HG03045 (cell line): ENCODE measurements at regions not wholly inside any gene's neighbourhood (a gene's known extent, or its start where the extent isn't known, plus 50 kb on each side); places are given as distances from the start of the nearest gene placed in this dataset.
"Not testable (repeated sequence)": the region's sequence is repeated elsewhere in the genome, so short reads cannot be mapped to it uniquely, and the experiment has no call there.

Experiments used
- ATAC-seq: cut with Tn5 transposase; IDR thresholded peaks from one replicate; pipeline ENCODE4 v1.9.1; 2021; ENCODE audit warnings: mild to moderate bottlenecking, moderate library complexity; ENCODE audit not compliant: unreplicated experiment

- ATAC-seq, result no peak
These were observed 159.8 kb upstream of the TSC22D2 start for GRCh38 chr3:150248116-150248887.

GRCh38 chr3:150247441-150247840, 160.7 kb upstream of the TSC22D2 start:
- ATAC-seq, result no peak

GRCh38 chr3:150243466-150243865, 164.6 kb upstream of the TSC22D2 start:
- no peak for ATAC-seq

GRCh38 chr3:150242220-150242936, 165.7 kb upstream of the TSC22D2 start:
- no peak for ATAC-seq

- no peak for ATAC-seq
These were observed 167.2 kb upstream of the TSC22D2 start for GRCh38 chr3:150240891-150241290.

- no peak for ATAC-seq
These were observed 168.3 kb upstream of the TSC22D2 start for GRCh38 chr3:150239766-150240165.

GRCh38 chr3:150238995-150239619, 169.0 kb upstream of the TSC22D2 start:
- no peak for ATAC-seq

GRCh38 chr3:150238048-150238802, 169.9 kb upstream of the TSC22D2 start:
- ATAC-seq, result no peak

- ATAC-seq, result no peak
These were observed 170.6 kb upstream of the TSC22D2 start for GRCh38 chr3:150237490-150237889.

- ATAC-seq, result no peak
These were observed 171.6 kb upstream of the TSC22D2 start for GRCh38 chr3:150236316-150237082.

GRCh38 chr3:150235799-150236198, 172.3 kb upstream of the TSC22D2 start:
- ATAC-seq, result no peak

GRCh38 chr3:150232992-150233451, 175.1 kb upstream of the TSC22D2 start:
- no peak for ATAC-seq

- no peak for ATAC-seq
These were observed 178.1 kb upstream of the TSC22D2 start for GRCh38 chr3:150230037-150230436.

GRCh38 chr3:150228626-150229025, 179.5 kb upstream of the TSC22D2 start:
- not testable (repeated sequence) for ATAC-seq

GRCh38 chr3:150227839-150228238, 180.3 kb upstream of the TSC22D2 start:
- no peak for ATAC-seq

- no peak for ATAC-seq
These were observed 182.1 kb upstream of the TSC22D2 start for GRCh38 chr3:150225986-150226385.

- no peak for ATAC-seq
These were observed 184.5 kb upstream of the TSC22D2 start for GRCh38 chr3:150223558-150223957.

- ATAC-seq, result no peak
These were observed 185.2 kb upstream of the TSC22D2 start for GRCh38 chr3:150222691-150223489.

- no peak for ATAC-seq
These were observed 186.1 kb upstream of the TSC22D2 start for GRCh38 chr3:150221904-150222523.
